OCI-LY7 (cell line): ENCODE measurements at regions not wholly inside any gene's neighbourhood (a gene's known extent, or its start where the extent isn't known, plus 50 kb on each side); places are given as distances from the start of the nearest gene placed in this dataset.

Experiments used
- EZH2phosphoT487 ChIP-seq: fragments of 200-600 bp; sonication (generic); IDR thresholded peaks from 2 replicates; pipeline ENCODE4 v1.6.1; 2018; ENCODE audit warnings: low read depth, borderline replicate concordance, mild to moderate bottlenecking, mixed run types, antibody characterized with exemption, low read length, moderate library complexity, mixed read lengths
- TF ChIP-seq, protein P1 (sequence below): fragments of 200-600 bp; sonication (generic); conservative IDR thresholded peaks from 2 replicates; pipeline ENCODE4 v1.5.1; 2014; ENCODE audit warnings: mild to moderate bottlenecking, antibody characterized with exemption, low read length, moderate library complexity, mixed read lengths

DNA sequence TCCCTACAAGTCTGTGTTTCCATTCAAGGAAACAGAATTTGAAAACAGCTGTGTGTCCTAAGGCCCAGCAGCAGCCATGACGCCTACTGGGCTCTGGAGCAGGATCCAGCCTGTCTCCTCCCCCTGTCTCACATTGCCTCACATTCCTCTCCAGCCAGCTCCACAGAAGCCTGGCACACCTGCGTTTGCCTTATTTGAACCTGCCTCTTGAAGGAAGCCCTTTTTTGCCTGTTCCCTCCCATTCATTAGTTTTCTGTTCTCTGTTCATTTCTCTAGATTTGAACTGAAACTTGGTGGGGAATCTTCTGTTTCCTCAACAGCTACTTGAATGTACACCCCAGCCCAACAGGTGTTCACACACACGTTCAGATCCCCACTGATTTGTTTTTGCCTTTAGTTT lies 890.5 kb downstream of the TUSC7 start:
- TF ChIP-seq, protein P1, sequence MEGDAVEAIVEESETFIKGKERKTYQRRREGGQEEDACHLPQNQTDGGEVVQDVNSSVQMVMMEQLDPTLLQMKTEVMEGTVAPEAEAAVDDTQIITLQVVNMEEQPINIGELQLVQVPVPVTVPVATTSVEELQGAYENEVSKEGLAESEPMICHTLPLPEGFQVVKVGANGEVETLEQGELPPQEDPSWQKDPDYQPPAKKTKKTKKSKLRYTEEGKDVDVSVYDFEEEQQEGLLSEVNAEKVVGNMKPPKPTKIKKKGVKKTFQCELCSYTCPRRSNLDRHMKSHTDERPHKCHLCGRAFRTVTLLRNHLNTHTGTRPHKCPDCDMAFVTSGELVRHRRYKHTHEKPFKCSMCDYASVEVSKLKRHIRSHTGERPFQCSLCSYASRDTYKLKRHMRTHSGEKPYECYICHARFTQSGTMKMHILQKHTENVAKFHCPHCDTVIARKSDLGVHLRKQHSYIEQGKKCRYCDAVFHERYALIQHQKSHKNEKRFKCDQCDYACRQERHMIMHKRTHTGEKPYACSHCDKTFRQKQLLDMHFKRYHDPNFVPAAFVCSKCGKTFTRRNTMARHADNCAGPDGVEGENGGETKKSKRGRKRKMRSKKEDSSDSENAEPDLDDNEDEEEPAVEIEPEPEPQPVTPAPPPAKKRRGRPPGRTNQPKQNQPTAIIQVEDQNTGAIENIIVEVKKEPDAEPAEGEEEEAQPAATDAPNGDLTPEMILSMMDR: no peak
- no peak for TF ChIP-seq EZH2phosphoT487
